ENCODE measurements at regions not wholly inside any gene's neighbourhood (a gene's known extent, or its start where the extent isn't known, plus 50 kb on each side); places are given as distances from the start of the nearest gene placed in this dataset.

GRCh38 chr16:73161977-73162376, 114.0 kb upstream of the ZFHX3 start (continued):
- TF ChIP-seq CHD7 (IDR thresholded peaks at IDR 0.05; ENCODE audit: insufficient replicate concordance, low read length) (no peak), SUZ12 (IDR thresholded peaks at IDR 0.05; ENCODE audit: low read length) (no peak)

Measured in H1 (cell line).